ENCODE measurements at regions not wholly inside any gene's neighbourhood (a gene's known extent, or its start where the extent isn't known, plus 50 kb on each side); places are given as distances from the start of the nearest gene placed in this dataset.
"Not testable (repeated sequence)": the region's sequence is repeated elsewhere in the genome, so short reads cannot be mapped to it uniquely, and the experiment has no call there.

DNA sequence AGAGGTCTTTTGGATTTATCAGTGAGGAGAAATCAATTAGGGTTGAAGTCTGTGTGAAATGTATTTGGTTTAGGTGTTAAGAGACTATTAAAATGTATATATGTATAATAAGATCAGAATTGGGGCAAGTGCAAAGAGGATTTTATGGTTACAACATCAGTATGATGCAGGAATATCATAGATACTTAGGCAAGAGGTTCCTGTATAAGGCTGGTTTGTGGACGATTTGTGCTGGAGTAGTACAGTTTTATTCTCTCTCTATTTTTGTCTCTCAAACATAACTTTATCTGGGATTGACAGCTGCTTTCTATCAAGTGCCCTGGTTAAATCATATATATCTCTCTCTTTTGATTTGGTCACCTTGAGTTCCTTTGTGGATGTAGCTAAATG, 142.5 kb downstream of the CTH start:
- DNase-seq (ENCODE audit: low read depth), result no peak

GRCh38 chr1:70554341-70554740, 143.3 kb downstream of the CTH start:
- no peak for DNase-seq (ENCODE audit: low read depth)

DNA sequence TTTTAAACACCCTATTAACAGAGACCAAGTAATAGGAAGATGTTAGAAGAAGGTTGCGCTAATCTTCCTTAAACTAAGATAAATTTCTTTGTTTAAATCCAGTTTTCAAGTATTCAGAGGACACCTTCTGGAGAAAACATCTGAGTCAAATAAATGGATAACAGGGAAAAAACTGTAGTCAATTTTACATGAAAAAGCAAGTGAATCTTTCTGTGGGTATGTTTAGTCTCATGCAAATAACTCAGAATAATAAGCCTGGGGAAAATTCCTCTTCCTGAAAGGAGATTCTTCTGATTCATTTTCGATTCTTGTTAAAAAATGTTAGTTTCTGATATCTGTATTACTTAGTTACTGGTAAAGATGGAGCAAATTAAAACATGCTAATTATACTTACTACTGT, 145.5 kb downstream of the CTH start:
- DNase-seq (ENCODE audit: low read depth), result no peak

GRCh38 chr1:70567167-70567566, 156.1 kb downstream of the CTH start:
- DNase-seq (ENCODE audit: low read depth), result no peak

DNA sequence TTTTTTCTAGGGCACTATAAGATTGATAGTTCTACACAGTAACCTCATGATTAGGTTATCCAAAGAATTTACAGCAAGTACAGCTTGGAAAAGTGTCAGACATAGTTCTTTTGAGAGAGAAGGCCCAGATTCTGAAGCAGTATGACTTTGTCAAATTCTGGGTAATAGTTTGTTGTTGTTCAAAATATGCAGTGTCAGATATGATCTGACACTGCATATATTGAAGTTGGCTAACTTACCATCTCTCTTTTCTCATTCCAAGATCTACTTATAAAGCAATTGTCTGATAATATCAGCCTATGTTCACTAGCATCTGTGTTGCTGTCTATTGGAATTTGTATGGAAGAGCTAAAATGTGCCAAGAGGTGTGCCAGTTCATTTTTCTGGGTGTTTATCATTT, 160.1 kb downstream of the CTH start:
- no peak for DNase-seq (ENCODE audit: low read depth)

DNA sequence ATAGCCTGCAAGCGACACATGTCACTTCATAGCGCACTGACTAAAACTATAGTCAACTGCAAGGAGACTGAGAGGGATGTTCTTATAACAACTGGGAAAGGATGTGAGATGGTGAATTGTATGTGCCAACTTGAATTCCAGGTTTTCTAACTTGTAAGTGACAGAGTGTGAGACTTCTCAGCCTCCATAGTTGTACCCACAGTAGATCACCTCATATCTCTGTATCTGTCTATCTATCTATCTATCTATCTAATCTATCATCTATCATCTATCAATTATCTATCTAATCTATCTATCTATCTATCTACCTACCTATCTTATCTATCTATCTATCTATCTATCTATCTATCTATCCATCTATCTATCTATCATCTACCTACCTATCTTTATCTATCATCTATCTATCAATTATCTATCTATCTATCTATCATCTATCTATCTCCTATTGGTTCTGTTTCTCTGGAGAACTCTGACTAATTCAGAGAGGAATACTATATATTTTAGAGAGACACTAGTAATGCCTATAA, 162.3 kb downstream of the CTH start:
- DNase-seq (ENCODE audit: low read depth), result no peak

DNA sequence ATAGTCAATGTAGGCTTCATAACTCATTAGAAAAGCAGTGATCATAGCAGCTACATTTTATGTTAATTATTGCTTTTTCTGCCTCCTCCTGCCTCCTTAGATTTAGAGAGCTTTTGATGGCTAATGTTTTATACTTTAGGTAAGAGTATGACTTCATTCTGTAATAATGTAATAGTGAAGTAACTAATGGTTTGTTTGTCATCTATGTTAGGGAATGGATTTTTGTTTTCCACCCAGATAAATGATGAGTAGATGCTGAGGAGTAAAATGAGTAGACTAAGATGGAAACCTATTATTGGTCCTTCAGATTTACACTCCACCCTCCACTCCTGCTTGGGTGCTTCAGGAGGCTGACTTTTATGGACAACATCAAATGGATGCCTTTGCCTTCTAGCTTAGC, 170.6 kb downstream of the CTH start:
- no peak for DNase-seq (ENCODE audit: low read depth)

DNA sequence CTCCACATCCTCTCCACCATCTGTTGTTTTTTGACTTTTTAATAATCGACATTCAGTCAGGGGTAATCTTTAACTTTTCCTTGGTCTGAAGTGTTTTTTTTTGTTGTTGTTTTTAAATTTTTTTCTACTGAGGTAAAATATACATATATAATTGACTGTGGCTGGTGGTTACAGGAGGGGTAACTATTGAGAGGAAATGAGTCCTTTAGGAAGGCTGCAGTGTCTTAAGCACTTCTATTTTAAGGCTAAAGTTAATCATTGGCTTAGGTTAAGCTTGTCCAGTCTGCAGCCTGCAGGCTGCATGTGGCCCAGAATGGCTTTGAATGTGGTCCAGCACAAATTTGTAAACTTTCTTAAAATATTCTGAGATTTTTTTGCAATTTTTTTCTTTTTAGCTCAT, 172.5 kb downstream of the CTH start:
- DNase-seq (ENCODE audit: low read depth), result no peak

DNA sequence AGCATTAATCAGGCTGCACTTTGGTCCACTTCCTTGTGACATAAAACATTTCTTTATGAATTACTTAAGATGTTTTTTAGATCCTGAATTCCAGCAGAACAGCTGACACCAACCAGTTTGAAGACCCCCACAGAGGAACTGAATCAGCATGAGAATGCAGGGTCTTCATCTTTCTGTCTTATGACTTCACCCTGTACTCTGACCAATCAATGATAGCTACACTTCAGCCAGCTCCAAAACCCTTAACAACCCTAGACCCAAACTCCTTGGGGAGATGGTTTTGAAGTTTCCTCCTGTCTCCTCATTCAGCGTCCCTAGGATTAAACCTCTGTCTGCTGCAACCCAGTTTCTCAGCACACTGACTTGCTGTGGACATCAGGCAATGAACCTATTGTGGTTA, 175.0 kb downstream of the CTH start:
- no peak for DNase-seq (ENCODE audit: low read depth)

GRCh38 chr1:70587872-70588366, 176.9 kb downstream of the CTH start:
- no peak for DNase-seq (ENCODE audit: low read depth)

GRCh38 chr1:70593551-70593950, 182.5 kb downstream of the CTH start:
- DNase-seq (ENCODE audit: low read depth), result not testable (repeated sequence)

DNA sequence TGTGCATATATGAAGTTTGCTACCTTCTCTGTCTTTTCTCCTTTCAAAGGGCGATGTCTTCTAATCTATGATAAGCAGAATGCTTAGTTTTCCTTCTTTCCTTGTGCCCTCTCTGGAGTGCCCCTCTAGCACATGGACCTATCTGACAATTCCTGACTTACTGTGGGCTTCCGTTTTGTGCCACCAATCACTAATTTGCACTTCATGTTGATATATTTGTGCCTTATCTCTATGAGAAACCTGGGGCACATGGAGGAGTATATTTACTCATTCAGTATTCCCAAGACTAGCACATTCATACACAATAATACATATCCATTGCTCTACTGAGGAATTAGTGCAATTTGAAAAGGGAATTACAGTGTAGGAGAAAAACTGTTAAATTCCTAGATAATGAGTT, 197.7 kb downstream of the CTH start:
- no peak for DNase-seq (ENCODE audit: low read depth)

DNA sequence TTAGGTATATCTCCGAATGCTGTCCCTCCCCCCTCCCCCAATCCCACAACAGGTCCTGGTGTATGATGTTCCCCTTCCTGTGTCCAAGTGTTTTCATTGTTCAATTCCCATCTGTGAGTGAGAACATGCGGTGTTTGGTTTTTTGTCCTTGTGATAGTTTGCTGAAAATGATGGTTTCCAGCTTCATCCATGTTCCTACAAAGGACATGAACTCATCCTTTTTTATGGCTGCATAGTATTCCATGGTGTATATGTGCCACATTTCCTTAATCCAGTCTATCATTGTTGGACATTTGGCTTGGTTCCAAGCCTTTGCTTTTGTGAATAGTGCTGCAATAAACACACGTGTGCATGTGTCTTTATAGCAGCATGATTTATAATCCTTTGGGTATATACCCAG, 199.1 kb downstream of the CTH start:
- not testable (repeated sequence) for DNase-seq (ENCODE audit: low read depth)

GRCh38 chr1:70616946-70617345, 205.9 kb downstream of the CTH start:
- DNase-seq (ENCODE audit: low read depth), result no peak

- no peak for DNase-seq (ENCODE audit: low read depth)
These were observed 206.7 kb downstream of the CTH start for GRCh38 chr1:70617728-70618127.

DNA sequence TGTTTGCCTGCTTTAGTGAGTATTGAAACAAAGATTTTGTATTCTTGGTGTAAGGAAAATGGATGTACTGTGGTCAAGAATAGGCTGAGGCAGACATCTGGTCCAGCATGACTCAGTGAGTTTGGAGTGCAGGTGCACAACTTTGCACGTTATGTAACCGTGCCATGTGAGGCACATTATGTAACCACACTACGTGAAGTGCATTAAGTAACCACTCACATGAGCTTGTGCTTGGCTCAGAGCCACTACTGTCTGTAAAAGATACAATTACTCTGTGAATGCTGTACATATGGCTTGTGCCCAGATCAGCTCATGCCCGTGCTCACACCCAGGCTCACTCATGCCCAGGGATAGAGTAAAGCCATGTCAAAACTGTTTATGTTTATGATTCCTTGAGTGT, 216.8 kb downstream of the CTH start:
- DNase-seq (ENCODE audit: low read depth), result no peak

- no peak for DNase-seq (ENCODE audit: low read depth)
These were observed 217.9 kb downstream of the CTH start for GRCh38 chr1:70628973-70629372.

DNA sequence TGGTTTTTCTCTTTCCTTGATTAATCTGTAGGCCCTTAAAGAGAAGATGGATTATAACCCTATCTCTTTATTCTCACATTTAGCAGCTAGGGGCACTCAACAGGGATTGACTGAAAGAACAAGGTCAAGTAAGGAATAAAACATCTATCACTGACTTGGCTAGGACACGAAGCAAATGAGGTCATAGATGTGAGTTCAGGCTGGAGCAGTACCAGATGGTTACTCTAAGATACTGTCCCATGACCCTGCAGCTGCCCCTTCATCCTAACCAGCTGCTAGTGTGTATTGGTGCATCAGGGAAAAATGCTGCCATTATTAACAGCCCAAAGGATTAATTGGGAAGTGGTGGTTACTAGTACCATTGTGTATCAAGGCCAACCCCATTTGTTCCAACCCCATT, 221.9 kb downstream of the CTH start:
- DNase-seq (ENCODE audit: low read depth), result no peak

- no peak for DNase-seq (ENCODE audit: low read depth)
These were observed 224.8 kb downstream of the CTH start for GRCh38 chr1:70635868-70636267.

- DNase-seq (ENCODE audit: low read depth), result no peak
These were observed 230.8 kb downstream of the CTH start for GRCh38 chr1:70641868-70642267.

DNA sequence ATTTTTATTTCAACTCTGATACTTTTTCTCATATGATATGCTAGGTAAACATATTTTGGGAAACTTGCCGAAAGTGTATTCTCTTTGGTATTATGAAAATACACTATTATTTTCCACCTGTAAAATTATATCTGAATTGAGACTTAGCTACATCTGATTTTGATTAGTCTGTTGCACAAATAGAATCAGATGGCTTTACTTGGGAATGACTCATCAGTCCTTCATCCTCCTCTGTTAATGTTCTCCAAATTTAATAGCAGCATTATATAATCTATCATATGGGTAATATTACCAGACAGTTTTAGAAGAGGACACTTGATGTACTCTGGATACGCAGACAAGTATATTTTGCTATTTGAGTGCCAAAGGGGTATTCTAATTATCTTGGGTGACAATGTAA, 245.3 kb downstream of the CTH start:
- DNase-seq (ENCODE audit: low read depth), result no peak

DNA sequence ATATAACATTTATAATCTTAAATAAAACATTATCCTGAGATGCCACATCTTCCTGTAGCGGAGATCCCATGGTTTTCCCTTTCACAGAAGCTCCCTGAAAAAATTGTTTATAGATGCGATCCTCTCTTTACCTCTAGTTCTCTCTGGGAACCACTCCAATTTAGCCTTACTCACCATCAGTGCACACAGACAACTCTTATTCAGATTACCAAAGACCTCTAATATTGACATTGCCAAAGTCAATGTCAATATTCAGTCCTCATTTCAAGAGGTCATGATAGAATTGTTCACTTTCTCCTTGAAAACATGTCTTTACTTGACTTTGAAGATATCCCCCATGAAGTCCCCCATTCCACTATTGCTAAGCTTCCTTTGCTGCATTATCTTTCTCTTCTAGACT, 248.8 kb downstream of the CTH start:
- DNase-seq (ENCODE audit: low read depth), result no peak

DNA sequence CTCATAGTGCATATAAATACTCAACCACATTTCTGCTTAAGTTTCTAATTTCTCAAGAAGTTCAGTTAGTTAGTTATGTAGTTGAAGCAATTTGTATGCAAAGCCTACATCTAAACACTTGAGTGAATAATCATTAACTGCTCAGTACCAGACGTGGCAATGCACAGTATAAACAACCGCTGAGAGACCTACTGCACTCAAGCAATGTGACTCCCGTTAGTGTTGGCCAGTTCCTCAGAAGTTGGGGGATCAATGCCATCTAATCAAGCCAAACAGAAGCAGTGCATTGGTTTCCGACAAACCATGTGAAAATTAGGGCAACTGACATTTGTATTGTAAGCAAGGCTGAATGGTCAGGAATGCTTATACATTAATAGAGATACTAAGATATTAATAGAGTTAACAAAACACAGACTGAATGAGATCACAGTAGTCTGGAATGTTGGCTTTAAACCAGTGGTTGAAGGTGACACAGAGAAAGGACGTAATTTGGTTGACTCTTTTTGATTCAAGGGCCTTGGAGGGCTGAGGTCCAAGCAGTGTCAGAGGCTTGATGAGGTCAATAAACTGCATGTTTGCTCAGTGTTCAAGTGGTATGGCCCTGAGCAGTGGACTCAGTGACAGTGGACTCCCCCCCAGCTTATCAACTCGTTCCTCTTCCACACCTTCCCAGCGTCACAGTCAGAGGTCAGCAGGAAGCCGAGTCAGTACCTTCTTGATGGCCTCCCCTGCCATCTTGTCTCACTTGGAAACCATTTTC, 255.5 kb downstream of the CTH start:
- no peak for DNase-seq (ENCODE audit: low read depth)
